SH-SY5Y (cell line): ENCODE measurements at regions not wholly inside any gene's neighbourhood (a gene's known extent, or its start where the extent isn't known, plus 50 kb on each side); places are given as distances from the start of the nearest gene placed in this dataset.

Experiments used
- GATA2 ChIP-seq: IDR thresholded peaks from 2 replicates; pipeline ENCODE4 v1.6.1; 2011; ENCODE audit warnings: mild to moderate bottlenecking, low read depth, low read length
- GATA3 ChIP-seq: IDR thresholded peaks from 2 replicates; pipeline ENCODE4 v1.6.1; 2011; ENCODE audit warnings: low read depth, mild to moderate bottlenecking, low read length, moderate library complexity

DNA sequence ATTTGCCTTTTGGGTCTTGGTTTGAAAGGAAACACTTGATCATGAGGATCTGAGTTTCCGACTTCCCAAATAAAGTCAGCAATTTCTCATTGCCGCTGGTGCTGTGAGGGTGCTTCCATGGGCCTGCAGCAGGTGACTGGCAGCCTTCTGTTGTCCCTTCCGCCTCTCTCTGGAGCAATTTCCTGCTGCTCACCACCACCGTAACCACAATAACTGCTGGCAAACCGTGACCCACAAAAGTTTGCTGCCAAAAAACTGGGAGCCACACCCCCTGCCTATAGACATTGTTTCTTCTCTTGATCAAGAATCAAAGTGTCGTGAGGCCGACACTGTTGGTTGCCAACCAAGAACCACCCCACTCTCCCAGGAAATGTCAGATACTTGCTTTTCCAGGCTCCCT lies 164.0 kb downstream of the NR2F2 start:
- TF ChIP-seq GATA2 (no peak), GATA3 (no peak)
